ENCODE measurements at regions not wholly inside any gene's neighbourhood (a gene's known extent, or its start where the extent isn't known, plus 50 kb on each side); places are given as distances from the start of the nearest gene placed in this dataset.

- TF ChIP-seq POLR2AphosphoS5 (IDR thresholded peaks at IDR 0.05) = no peak
- no peak for TF ChIP-seq POLR2A (IDR thresholded peaks at IDR 0.05)
- Histone ChIP-seq H3K4me1 (no peaks in the 10 kb centered on the region), H3K27ac (no peak overlapping the region), H3K4me3 (no peak overlapping the region), H3K9me3 (no peaks in the 10 kb centered on the region), H3K36me3 (no peaks in the 10 kb centered on the region), H3K27me3 (no peaks in the 10 kb centered on the region)
- WGBS, 2 donors = 37 to 42% methylated on average over 2 of the region's 2 CpGs
- DNase-seq (peak in 1 of 2 donors; percentile 29), ATAC-seq (ENCODE audit: low FRiP score in 2 of 2) (peak in 1 of 2 donors; percentile 84)
These were observed 688.8 kb upstream of the CCDC54 start for GRCh38 chr3:106688464-106688863.

- TF ChIP-seq CTCF (IDR thresholded peaks at IDR 0.05) = no peak
- TF ChIP-seq POLR2A (IDR thresholded peaks at IDR 0.05) = no peak
- TF ChIP-seq POLR2AphosphoS5 (IDR thresholded peaks at IDR 0.05) = no peak
- DNase-seq (no peak), ATAC-seq (ENCODE audit: low FRiP score in 2 of 2) (no peak)
- 77 to 78% methylated on average over 4 of the region's 4 CpGs for WGBS, 2 donors
- Histone ChIP-seq H3K36me3 (no peaks in the 10 kb centered on the region), H3K27ac (no peak overlapping the region), H3K4me3 (no peak overlapping the region), H3K9me3 (no peaks in the 10 kb centered on the region), H3K4me1 (no peaks in the 10 kb centered on the region), H3K27me3 (no peaks in the 10 kb centered on the region)
These were observed 685.8 kb upstream of the CCDC54 start for GRCh38 chr3:106691476-106691875.

GRCh38 chr3:106692624-106693023, 684.6 kb upstream of the CCDC54 start:
- DNase-seq (no peak), ATAC-seq (ENCODE audit: low FRiP score in 2 of 2) (no peak)
- WGBS, 2 donors = 86 to 89% methylated on average over 3 of the region's 3 CpGs
- Histone ChIP-seq H3K27ac (no peak overlapping the region), H3K27me3 (no peaks in the 10 kb centered on the region), H3K36me3 (no peaks in the 10 kb centered on the region), H3K9me3 (no peaks in the 10 kb centered on the region), H3K4me3 (no peak overlapping the region), H3K4me1 (no peaks in the 10 kb centered on the region)
- TF ChIP-seq EP300 (IDR thresholded peaks at IDR 0.05) (no peak), POLR2AphosphoS5 (IDR thresholded peaks at IDR 0.05) (no peak), POLR2A (IDR thresholded peaks at IDR 0.05) (no peak), CTCF (IDR thresholded peaks at IDR 0.05) (no peak)

- TF ChIP-seq CTCF (IDR thresholded peaks at IDR 0.05) = no peak
- no peak for TF ChIP-seq EP300 (IDR thresholded peaks at IDR 0.05)
- TF ChIP-seq POLR2A (IDR thresholded peaks at IDR 0.05) = no peak
- TF ChIP-seq POLR2AphosphoS5 (IDR thresholded peaks at IDR 0.05) = no peak
- H3K9me3 ChIP-seq = no peaks in the 10 kb centered on the region
- DNase-seq = no peak
- WGBS, 2 donors = 51 to 80% methylated on average over 5 of the region's 5 CpGs
- no peak overlapping the region for H3K27ac ChIP-seq
- H3K4me1 ChIP-seq = no peaks in the 10 kb centered on the region
- ATAC-seq (ENCODE audit: low FRiP score in 2 of 2) = no peak
- H3K27me3 ChIP-seq = no peaks in the 10 kb centered on the region
- H3K4me3 ChIP-seq = no peak overlapping the region
- no peaks in the 10 kb centered on the region for H3K36me3 ChIP-seq
These were observed 678.1 kb upstream of the CCDC54 start for GRCh38 chr3:106699122-106699521.

GRCh38 chr3:106700981-106701380, 676.3 kb upstream of the CCDC54 start:
- no peaks in the 10 kb centered on the region for H3K27me3 ChIP-seq
- H3K9me3 ChIP-seq = no peaks in the 10 kb centered on the region
- DNase-seq (no peak), ATAC-seq (ENCODE audit: low FRiP score in 2 of 2) (no peak)
- no peak overlapping the region for H3K27ac ChIP-seq
- WGBS, 2 donors = 83 to 97% methylated on average over 1 of the region's 1 CpG
- H3K4me1 ChIP-seq = no peaks in the 10 kb centered on the region
- no peaks in the 10 kb centered on the region for H3K36me3 ChIP-seq
- TF ChIP-seq CTCF (IDR thresholded peaks at IDR 0.05) = no peak
- TF ChIP-seq EP300 (IDR thresholded peaks at IDR 0.05) = no peak
- TF ChIP-seq POLR2AphosphoS5 (IDR thresholded peaks at IDR 0.05) = no peak
- TF ChIP-seq POLR2A (IDR thresholded peaks at IDR 0.05) = no peak
- no peak overlapping the region for H3K4me3 ChIP-seq

All from upper lobe of left lung (tissue), 6 donors.